K562 (cell line): ENCODE measurements at regions not wholly inside any gene's neighbourhood (a gene's known extent, or its start where the extent isn't known, plus 50 kb on each side); places are given as distances from the start of the nearest gene placed in this dataset.

Source experiments
- CHD2 ChIP-seq: IDR thresholded peaks from 2 replicates; pipeline ENCODE4 v1.6.1; 2011; ENCODE audit warnings: low read depth, low read length
- MTA1 ChIP-seq: fragments of 450-650 bp; IDR thresholded peaks from 2 replicates; pipeline ENCODE4 v1.6.1; 2017; ENCODE audit warnings: borderline replicate concordance
- RBBP5 ChIP-seq: fragments of 200-600 bp; sonication (generic); IDR thresholded peaks from 2 replicates; pipeline ENCODE4 v1.6.1; 2012; ENCODE audit warnings: borderline replicate concordance, mild to moderate bottlenecking, low read length, control low read depth, inconsistent platforms; ENCODE audit not compliant: insufficient read depth, poor library complexity, severe bottlenecking
- ZNF232 ChIP-seq: sonication (generic); formaldehyde crosslinking; IDR thresholded peaks from 2 replicates; pipeline ENCODE4 v1.8.0; 2022; ENCODE audit warnings: mild to moderate bottlenecking, missing genetic modification reagents
- ZNF263 ChIP-seq: sonication (generic); formaldehyde crosslinking; IDR thresholded peaks from 2 replicates; pipeline ENCODE4 v1.8.0; 2022; ENCODE audit warnings: mild to moderate bottlenecking, missing genetic modification reagents, borderline replicate concordance
- TF ChIP-seq, protein P1 (sequence below): sonication (generic); formaldehyde crosslinking; IDR thresholded peaks from 2 replicates; pipeline ENCODE4 v1.9.0; 2022; ENCODE audit warnings: mild to moderate bottlenecking, missing genetic modification reagents
- TF ChIP-seq, protein P2 (sequence below): IDR thresholded peaks from 3 replicates; pipeline ENCODE4 v1.6.1; 2011; ENCODE audit warnings: borderline replicate concordance, mild to moderate bottlenecking, moderate library complexity; ENCODE audit not compliant: insufficient read length; ENCODE audit errors: extremely low read depth

DNA sequence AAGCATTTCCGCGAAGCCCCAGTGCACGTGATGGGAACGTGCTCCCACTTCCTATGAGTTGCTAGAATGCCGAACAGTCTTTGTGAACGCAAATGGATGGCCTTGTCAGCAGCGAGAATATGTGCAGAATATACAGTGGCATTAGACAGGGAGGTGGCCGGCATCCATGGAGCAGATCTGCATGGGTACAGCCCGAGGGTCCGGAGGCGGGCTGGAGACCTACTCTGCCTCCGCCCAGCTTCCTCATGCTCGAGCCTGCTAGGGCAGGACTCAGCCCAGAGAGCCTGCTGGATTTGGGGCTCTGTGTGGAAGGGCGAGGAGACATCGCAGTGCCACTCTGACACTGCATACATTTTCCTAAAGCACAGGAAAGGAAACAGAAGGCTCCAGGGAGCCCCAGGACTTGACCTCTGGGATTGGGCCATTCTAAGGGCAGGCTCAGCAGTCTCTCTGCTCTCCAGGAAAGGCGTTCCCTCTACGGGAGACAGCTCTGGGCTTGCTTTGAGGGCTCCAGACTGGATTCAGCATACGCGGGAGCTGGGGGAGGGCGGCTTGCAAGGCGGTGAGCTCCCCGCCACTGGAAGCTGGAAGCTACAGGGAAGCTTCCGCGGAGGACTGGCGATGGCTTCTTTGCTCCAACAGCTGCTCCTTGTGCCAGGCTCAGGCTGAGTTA lies 55.9 kb upstream of the UQCRFS1 start:
- TF ChIP-seq RBBP5: no peak
- TF ChIP-seq ZNF232: no peak
- TF ChIP-seq CHD2: no peak
- TF ChIP-seq MTA1: no peak
- TF ChIP-seq, protein P1, sequence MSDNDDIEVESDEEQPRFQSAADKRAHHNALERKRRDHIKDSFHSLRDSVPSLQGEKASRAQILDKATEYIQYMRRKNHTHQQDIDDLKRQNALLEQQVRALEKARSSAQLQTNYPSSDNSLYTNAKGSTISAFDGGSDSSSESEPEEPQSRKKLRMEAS: no peak
- TF ChIP-seq, protein P2, sequence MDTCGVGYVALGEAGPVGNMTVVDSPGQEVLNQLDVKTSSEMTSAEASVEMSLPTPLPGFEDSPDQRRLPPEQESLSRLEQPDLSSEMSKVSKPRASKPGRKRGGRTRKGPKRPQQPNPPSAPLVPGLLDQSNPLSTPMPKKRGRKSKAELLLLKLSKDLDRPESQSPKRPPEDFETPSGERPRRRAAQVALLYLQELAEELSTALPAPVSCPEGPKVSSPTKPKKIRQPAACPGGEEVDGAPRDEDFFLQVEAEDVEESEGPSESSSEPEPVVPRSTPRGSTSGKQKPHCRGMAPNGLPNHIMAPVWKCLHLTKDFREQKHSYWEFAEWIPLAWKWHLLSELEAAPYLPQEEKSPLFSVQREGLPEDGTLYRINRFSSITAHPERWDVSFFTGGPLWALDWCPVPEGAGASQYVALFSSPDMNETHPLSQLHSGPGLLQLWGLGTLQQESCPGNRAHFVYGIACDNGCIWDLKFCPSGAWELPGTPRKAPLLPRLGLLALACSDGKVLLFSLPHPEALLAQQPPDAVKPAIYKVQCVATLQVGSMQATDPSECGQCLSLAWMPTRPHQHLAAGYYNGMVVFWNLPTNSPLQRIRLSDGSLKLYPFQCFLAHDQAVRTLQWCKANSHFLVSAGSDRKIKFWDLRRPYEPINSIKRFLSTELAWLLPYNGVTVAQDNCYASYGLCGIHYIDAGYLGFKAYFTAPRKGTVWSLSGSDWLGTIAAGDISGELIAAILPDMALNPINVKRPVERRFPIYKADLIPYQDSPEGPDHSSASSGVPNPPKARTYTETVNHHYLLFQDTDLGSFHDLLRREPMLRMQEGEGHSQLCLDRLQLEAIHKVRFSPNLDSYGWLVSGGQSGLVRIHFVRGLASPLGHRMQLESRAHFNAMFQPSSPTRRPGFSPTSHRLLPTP: no peak
- no peak for TF ChIP-seq ZNF263 (CRISPR knock-in tag)
